H9 (cell line): ENCODE measurements at regions not wholly inside any gene's neighbourhood (a gene's known extent, or its start where the extent isn't known, plus 50 kb on each side); places are given as distances from the start of the nearest gene placed in this dataset.

ENCODE experiments used
- DNase-seq: peaks from one replicate; pipeline ENCODE4 v3.0.0-alpha.2; 2017
- H2AFZ ChIP-seq: one replicate; pipeline ENCODE4 v1.6.1; 2013; ENCODE audit warnings: mild to moderate bottlenecking, low read length, control low read depth, moderate library complexity
- H2AK5ac ChIP-seq: 2 replicates; pipeline ENCODE4 v1.6.1; 2013; ENCODE audit warnings: low read length, control low read depth, mixed read lengths; ENCODE audit not compliant: insufficient read length
- H2BK120ac ChIP-seq: one replicate; pipeline ENCODE4 v1.6.1; 2013; ENCODE audit warnings: low read depth, mild to moderate bottlenecking, low read length, control low read depth, inconsistent platforms; ENCODE audit not compliant: poor library complexity, severe bottlenecking
- H2BK12ac ChIP-seq: 2 replicates; pipeline ENCODE4 v1.6.1; 2013; ENCODE audit warnings: low read length, control low read depth, mixed read lengths, low read depth; ENCODE audit not compliant: insufficient read length
- H2BK15ac ChIP-seq: 2 replicates; pipeline ENCODE4 v1.6.1; 2013; ENCODE audit warnings: low read depth, low read length, control low read depth
- H2BK20ac ChIP-seq: one replicate; pipeline ENCODE4 v1.6.1; 2013; ENCODE audit warnings: low read depth, mild to moderate bottlenecking, low read length, control low read depth, inconsistent platforms; ENCODE audit not compliant: poor library complexity, severe bottlenecking
- H2BK5ac ChIP-seq: 2 replicates; pipeline ENCODE4 v1.6.1; 2013; ENCODE audit warnings: low read length, control low read depth, mixed read lengths; ENCODE audit not compliant: insufficient read length
- H3K14ac ChIP-seq: 2 replicates; pipeline ENCODE4 v1.6.1; 2013; ENCODE audit warnings: low read length, control low read depth; ENCODE audit not compliant: insufficient read depth
- H3K18ac ChIP-seq: 2 replicates; pipeline ENCODE4 v1.6.1; 2013; ENCODE audit warnings: low read depth, mild to moderate bottlenecking, mixed read lengths, low read length, control low read depth; ENCODE audit not compliant: insufficient read length
- H3K23ac ChIP-seq: 2 replicates; pipeline ENCODE4 v1.6.1; 2013; ENCODE audit warnings: low read length, control low read depth, mixed read lengths, low read depth; ENCODE audit not compliant: insufficient read length
- H3K23me2 ChIP-seq: 2 replicates; pipeline ENCODE4 v1.6.1; 2013; ENCODE audit warnings: low read depth, mild to moderate bottlenecking, mixed read lengths, low read length, control low read depth; ENCODE audit not compliant: insufficient read length, poor library complexity, severe bottlenecking
- H3K27ac ChIP-seq: 2 replicates; pipeline ENCODE4 v1.5.1; 2013; ENCODE audit warnings: low read length, control low read depth, mixed read lengths, low read depth; ENCODE audit not compliant: insufficient read length
- H3K27me3 ChIP-seq: 2 replicates; pipeline ENCODE4 v1.6.1; 2013; ENCODE audit warnings: low read length, control low read depth, inconsistent platforms; ENCODE audit not compliant: insufficient read depth
- H3K4ac ChIP-seq: 2 replicates; pipeline ENCODE4 v1.6.1; 2013; ENCODE audit warnings: low read depth, mild to moderate bottlenecking, control low read depth, inconsistent platforms, low read length, moderate library complexity
- H3K4me1 ChIP-seq: 2 replicates; pipeline ENCODE4 v1.6.1; 2013; ENCODE audit warnings: low read length, control low read depth, inconsistent platforms; ENCODE audit not compliant: insufficient read depth
- H3K4me2 ChIP-seq: 2 replicates; pipeline ENCODE4 v1.6.1; 2013; ENCODE audit warnings: low read length, control low read depth, mixed read lengths; ENCODE audit not compliant: insufficient read length, insufficient read depth
- H3K56ac ChIP-seq: 2 replicates; pipeline ENCODE4 v1.6.1; 2013; ENCODE audit warnings: low read depth, mild to moderate bottlenecking, mixed read lengths, low read length, control low read depth; ENCODE audit not compliant: insufficient read length
- H3K79me1 ChIP-seq: 2 replicates; pipeline ENCODE4 v1.6.1; 2013; ENCODE audit warnings: low read depth, mild to moderate bottlenecking, moderate library complexity, low read length, control low read depth, inconsistent platforms; ENCODE audit not compliant: insufficient read depth, poor library complexity, severe bottlenecking
- H3K79me2 ChIP-seq: 2 replicates; pipeline ENCODE4 v1.6.1; 2013; ENCODE audit warnings: low read length, control low read depth, inconsistent platforms; ENCODE audit not compliant: insufficient read depth
- H3K9ac ChIP-seq: 2 replicates; pipeline ENCODE4 v1.6.1; 2013; ENCODE audit warnings: low read length, control low read depth, mixed read lengths; ENCODE audit not compliant: insufficient read length; ENCODE audit errors: extremely low read depth
- H3K9me3 ChIP-seq: one replicate; pipeline ENCODE4 v1.6.1; 2013; ENCODE audit warnings: low read depth, low read length, inconsistent platforms; ENCODE audit not compliant: control insufficient read depth
- H3T11ph ChIP-seq: one replicate; pipeline ENCODE4 v1.6.1; 2013; ENCODE audit warnings: mild to moderate bottlenecking, low read length, control low read depth, inconsistent platforms
- H4K20me1 ChIP-seq: one replicate; pipeline ENCODE4 v1.6.1; 2013; ENCODE audit not compliant: control insufficient read depth, insufficient read length, insufficient read depth
- H4K5ac ChIP-seq: 2 replicates; pipeline ENCODE4 v1.6.1; 2013; ENCODE audit warnings: low read depth, mild to moderate bottlenecking, mixed read lengths, low read length, control low read depth; ENCODE audit not compliant: insufficient read length
- H4K8ac ChIP-seq: replicated peaks from 2 replicates; pipeline ENCODE4 v1.6.1; 2013; ENCODE audit warnings: low read length, control low read depth, mixed read lengths, low read depth; ENCODE audit not compliant: insufficient read length
- H4K91ac ChIP-seq: 2 replicates; pipeline ENCODE4 v1.6.1; 2013; ENCODE audit warnings: low read depth, mild to moderate bottlenecking, moderate library complexity, mixed read lengths, low read length, control low read depth; ENCODE audit not compliant: insufficient read length
- H3K27ac Mint-ChIP-seq, 3 experiments: 2 replicates in 2 of 3; 3 replicates in 1 of 3; pipeline ENCODE4 v1.8.0; 2020 to 2021; ENCODE audit warnings: mixed read lengths in 3 of 3, mild to moderate bottlenecking in 1 of 3, moderate library complexity in 1 of 3
- H3K27me3 Mint-ChIP-seq: 2 replicates; pipeline ENCODE4 v1.8.0; 2021; ENCODE audit warnings: low read depth, mild to moderate bottlenecking, moderate library complexity, mixed read lengths
- H3K36me3 Mint-ChIP-seq, 3 experiments: 2 replicates in 2 of 3; 3 replicates in 1 of 3; pipeline ENCODE4 v1.8.0; 2020 to 2021; ENCODE audit warnings: low read depth in 3 of 3, mixed read lengths in 3 of 3; ENCODE audit not compliant: insufficient read depth in 1 of 3
- H3K4me1 Mint-ChIP-seq, 2 experiments: 2 replicates each; pipeline ENCODE4 v1.8.0; 2020; ENCODE audit warnings: mixed read lengths in 2 of 2
- H3K4me3 Mint-ChIP-seq, 2 experiments: 2 replicates in 1 of 2; 3 replicates in 1 of 2; pipeline ENCODE4 v1.8.0; 2020 to 2021; ENCODE audit warnings: mild to moderate bottlenecking in 2 of 2, mixed read lengths in 2 of 2, moderate library complexity in 1 of 2
- H3K9me3 Mint-ChIP-seq, 2 experiments: 2 replicates in 1 of 2; 3 replicates in 1 of 2; pipeline ENCODE4 v1.8.0; 2020; ENCODE audit warnings: mild to moderate bottlenecking in 2 of 2, mixed read lengths in 2 of 2, moderate library complexity in 1 of 2
- WGBS: extraction: QIAGEN DNeasy Blood & Tissue Kit; methylation state at CpG from one replicate; pipeline ENCODE4 v1.1.7; 2013; ENCODE audit warnings: missing lambda C conversion rate, low lambda C conversion rate, mixed read lengths; ENCODE audit not compliant: insufficient read length; ENCODE audit errors: extremely low coverage; 5-methylcytosine and 5-hydroxymethylcytosine counted together
- TF ChIP-seq, protein P1 (sequence below): fragments of 200-600 bp; sonication (generic); conservative IDR thresholded peaks from 3 replicates; pipeline ENCODE4 v1.8.0; 2021; ENCODE audit warnings: antibody characterized with exemption, mild to moderate bottlenecking

DNA sequence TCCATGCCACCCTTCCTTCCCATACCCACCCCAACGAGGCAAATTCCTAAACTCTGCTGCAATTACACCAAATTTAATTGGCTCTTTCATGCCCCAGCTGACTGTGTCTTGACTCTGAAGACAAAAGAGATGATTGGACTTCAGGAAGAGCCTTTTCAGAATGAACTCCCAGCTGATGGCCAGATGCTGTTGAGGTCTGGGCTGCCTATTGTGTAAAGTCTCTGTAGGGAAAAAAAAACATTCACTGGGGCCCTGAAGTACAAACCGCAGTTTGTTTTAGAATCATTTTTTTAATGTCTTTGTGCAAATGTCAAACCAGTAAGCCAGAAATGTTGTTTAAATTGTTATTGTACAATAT lies 174.8 kb downstream of the HHIP start:
- Histone ChIP-seq H3K27ac (no peak overlapping the region), H3K9me3 (no peaks in the 10 kb centered on the region), H3K79me1 (no peaks in the 10 kb centered on the region)

More for the DNA sequence above, 174.8 kb downstream of the HHIP start:
- H3K27me3 ChIP-seq: no peaks in the 10 kb centered on the region
- peak overlapping the region in 1 of 3 experiments; percentile 3; a peak in 2 of 7 replicates for H3K27ac Mint-ChIP-seq
- H3K56ac ChIP-seq: no peak overlapping the region
- no peak overlapping the region for H3K23ac ChIP-seq
- H4K8ac ChIP-seq: no peak overlapping the region
- no peak overlapping the region for H2BK15ac ChIP-seq
- no peak overlapping the region for H3K9ac ChIP-seq
- no peak for DNase-seq
- no peak overlapping the region for H2BK20ac ChIP-seq
- no peak overlapping the region for H3K14ac ChIP-seq
- no CpG with 5 or more reads among the region's 2 CpGs for WGBS
- no peak overlapping the region for H3K4me3 Mint-ChIP-seq
- H3T11ph ChIP-seq: no peak overlapping the region
- no peak overlapping the region for H2AK5ac ChIP-seq
- H3K4me1 Mint-ChIP-seq: peaks cover 0 to 2% of the 10 kb centered on the region in 2 experiments; a peak in 2 of 4 replicates
- no peak overlapping the region for H2AFZ ChIP-seq
- no peak overlapping the region for H2BK120ac ChIP-seq
- no peaks in the 10 kb centered on the region for H3K4me1 ChIP-seq
- H3K27me3 Mint-ChIP-seq: no peaks in the 10 kb centered on the region
- no peak overlapping the region for H3K4ac ChIP-seq
- no peak overlapping the region for H4K5ac ChIP-seq
- no peak overlapping the region for H2BK12ac ChIP-seq
- no peaks in the 10 kb centered on the region for H3K79me2 ChIP-seq
- no peak overlapping the region for H3K4me2 ChIP-seq
- no peaks in the 10 kb centered on the region for H3K23me2 ChIP-seq
- TF ChIP-seq, protein P1, sequence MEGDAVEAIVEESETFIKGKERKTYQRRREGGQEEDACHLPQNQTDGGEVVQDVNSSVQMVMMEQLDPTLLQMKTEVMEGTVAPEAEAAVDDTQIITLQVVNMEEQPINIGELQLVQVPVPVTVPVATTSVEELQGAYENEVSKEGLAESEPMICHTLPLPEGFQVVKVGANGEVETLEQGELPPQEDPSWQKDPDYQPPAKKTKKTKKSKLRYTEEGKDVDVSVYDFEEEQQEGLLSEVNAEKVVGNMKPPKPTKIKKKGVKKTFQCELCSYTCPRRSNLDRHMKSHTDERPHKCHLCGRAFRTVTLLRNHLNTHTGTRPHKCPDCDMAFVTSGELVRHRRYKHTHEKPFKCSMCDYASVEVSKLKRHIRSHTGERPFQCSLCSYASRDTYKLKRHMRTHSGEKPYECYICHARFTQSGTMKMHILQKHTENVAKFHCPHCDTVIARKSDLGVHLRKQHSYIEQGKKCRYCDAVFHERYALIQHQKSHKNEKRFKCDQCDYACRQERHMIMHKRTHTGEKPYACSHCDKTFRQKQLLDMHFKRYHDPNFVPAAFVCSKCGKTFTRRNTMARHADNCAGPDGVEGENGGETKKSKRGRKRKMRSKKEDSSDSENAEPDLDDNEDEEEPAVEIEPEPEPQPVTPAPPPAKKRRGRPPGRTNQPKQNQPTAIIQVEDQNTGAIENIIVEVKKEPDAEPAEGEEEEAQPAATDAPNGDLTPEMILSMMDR: no peak
- H4K91ac ChIP-seq: no peak overlapping the region
- peaks cover 0 to 2% (median 0%) of the 10 kb centered on the region in 3 experiments; a peak in 1 of 7 replicates for H3K36me3 Mint-ChIP-seq
- H2BK5ac ChIP-seq: no peak overlapping the region
- H3K9me3 Mint-ChIP-seq: no peaks in the 10 kb centered on the region; a peak in 1 of 5 replicates
- H3K18ac ChIP-seq: no peak overlapping the region
- H4K20me1 ChIP-seq: no peaks in the 10 kb centered on the region
